ENCODE measurements at regions not wholly inside any gene's neighbourhood (a gene's known extent, or its start where the extent isn't known, plus 50 kb on each side); places are given as distances from the start of the nearest gene placed in this dataset.

DNA sequence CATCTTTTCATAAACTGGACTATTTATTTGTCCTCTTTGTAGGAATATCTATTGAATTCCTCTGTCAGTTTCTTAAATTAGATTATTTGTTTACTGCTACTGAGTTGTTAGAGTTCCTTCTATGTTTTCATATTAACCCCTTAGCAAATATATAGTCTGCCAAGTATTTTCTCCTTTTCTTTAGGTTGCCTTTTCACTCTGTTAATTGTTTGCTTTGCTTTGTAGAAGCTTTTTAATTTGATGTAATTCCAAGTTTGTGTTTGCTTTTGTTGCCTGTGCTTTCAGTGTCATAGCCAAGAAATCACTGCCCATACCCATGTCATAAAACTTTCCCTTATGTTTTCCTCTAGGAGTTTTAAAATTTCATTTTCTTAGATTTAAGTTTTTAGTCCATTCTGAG is 256.2 kb upstream of the SEMA3A start:
- Histone ChIP-seq H3K36me3 (ENCODE audit: control insufficient read depth in 1 of 2, insufficient read depth in 2 of 2, low read length in 2 of 2) (no peaks in the 10 kb centered on the region), H3K4me1 (ENCODE audit: control insufficient read depth in 1 of 2, insufficient read depth in 2 of 2, low read length in 2 of 2) (no peaks in the 10 kb centered on the region), H3K27me3 (ENCODE audit: insufficient read depth, low read length) (no peaks in the 10 kb centered on the region), H3K27ac (ENCODE audit: low read depth, low read length) (no peak overlapping the region), H3K9me3 (ENCODE audit: control insufficient read depth in 1 of 2, insufficient read depth in 1 of 2, low read depth in 1 of 2, low read length in 2 of 2) (no peaks in the 10 kb centered on the region), H3K9ac (ENCODE audit: low read length) (no peak overlapping the region), H3K4me2 (ENCODE audit: low read length) (no peak overlapping the region), H3K9me2 (ENCODE audit: insufficient read depth) (0 out of 2 replicates have a peak, but pooled peaks cover 2% of the 10 kb centered on the region), H4K20me1 (ENCODE audit: insufficient read depth) (no peaks in the 10 kb centered on the region), H3K4me3 (replicated peaks in 1 of 2; ENCODE audit: low read depth in 1 of 2, low read length in 2 of 2) (no peak overlapping the region), H3K79me2 (ENCODE audit: insufficient read depth, low read length) (no peaks in the 10 kb centered on the region), H2AFZ (ENCODE audit: low read depth, low read length, poor library complexity, severe bottlenecking) (no peak overlapping the region)
- POLR2A ChIA-PET, result no interaction called here
- CTCF ChIA-PET, result no interaction called here
- no peak for DNase-seq (ENCODE audit: low read depth, low spot score)
- no peak for ATAC-seq
- no TSS peak for BruUV-seq (replicated peaks)
- RAD21 ChIA-PET (ENCODE audit: low non-redundant PET in 1 of 2, low total read pairs in 2 of 2, uncharacterized antibody in 2 of 2, unreplicated experiment in 2 of 2), result no interaction called here
- intact Hi-C loops (cut with micrococcal nuclease), result no loop called here
- TF ChIP-seq SIN3A (IDR thresholded peaks at IDR 0.05; ENCODE audit: low read depth) (no peak), ZFX (IDR thresholded peaks at IDR 0.05) (no peak), TCF7L2 (IDR thresholded peaks at IDR 0.05; ENCODE audit: borderline replicate concordance, extremely low read depth, insufficient read depth, insufficient read length) (no peak), ZNF274 (IDR thresholded peaks at IDR 0.05; ENCODE audit: low read depth, low read length) (no peak), RAD21 (IDR thresholded peaks at IDR 0.05; ENCODE audit: low read depth) (no peak), EZH2 (IDR thresholded peaks at IDR 0.05) (no peak), SRF (IDR thresholded peaks at IDR 0.05; ENCODE audit: low read depth) (no peak), JUND (IDR thresholded peaks at IDR 0.05) (no peak), CBX3 (IDR thresholded peaks at IDR 0.05; ENCODE audit: low read depth) (no peak), POLR2AphosphoS5 (IDR thresholded peaks at IDR 0.05; ENCODE audit: low read depth, low read length) (no peak), POLR2A (IDR thresholded peaks at IDR 0.05; ENCODE audit: borderline replicate concordance, extremely low read depth, insufficient read depth, insufficient read length) (no peak), FOSL1 (IDR thresholded peaks at IDR 0.05; ENCODE audit: low read depth) (no peak), SP1 (IDR thresholded peaks at IDR 0.05; ENCODE audit: low read depth) (no peak), CEBPB (IDR thresholded peaks at IDR 0.05; ENCODE audit: low read depth) (no peak)
- TF ChIP-seq, protein P1, sequence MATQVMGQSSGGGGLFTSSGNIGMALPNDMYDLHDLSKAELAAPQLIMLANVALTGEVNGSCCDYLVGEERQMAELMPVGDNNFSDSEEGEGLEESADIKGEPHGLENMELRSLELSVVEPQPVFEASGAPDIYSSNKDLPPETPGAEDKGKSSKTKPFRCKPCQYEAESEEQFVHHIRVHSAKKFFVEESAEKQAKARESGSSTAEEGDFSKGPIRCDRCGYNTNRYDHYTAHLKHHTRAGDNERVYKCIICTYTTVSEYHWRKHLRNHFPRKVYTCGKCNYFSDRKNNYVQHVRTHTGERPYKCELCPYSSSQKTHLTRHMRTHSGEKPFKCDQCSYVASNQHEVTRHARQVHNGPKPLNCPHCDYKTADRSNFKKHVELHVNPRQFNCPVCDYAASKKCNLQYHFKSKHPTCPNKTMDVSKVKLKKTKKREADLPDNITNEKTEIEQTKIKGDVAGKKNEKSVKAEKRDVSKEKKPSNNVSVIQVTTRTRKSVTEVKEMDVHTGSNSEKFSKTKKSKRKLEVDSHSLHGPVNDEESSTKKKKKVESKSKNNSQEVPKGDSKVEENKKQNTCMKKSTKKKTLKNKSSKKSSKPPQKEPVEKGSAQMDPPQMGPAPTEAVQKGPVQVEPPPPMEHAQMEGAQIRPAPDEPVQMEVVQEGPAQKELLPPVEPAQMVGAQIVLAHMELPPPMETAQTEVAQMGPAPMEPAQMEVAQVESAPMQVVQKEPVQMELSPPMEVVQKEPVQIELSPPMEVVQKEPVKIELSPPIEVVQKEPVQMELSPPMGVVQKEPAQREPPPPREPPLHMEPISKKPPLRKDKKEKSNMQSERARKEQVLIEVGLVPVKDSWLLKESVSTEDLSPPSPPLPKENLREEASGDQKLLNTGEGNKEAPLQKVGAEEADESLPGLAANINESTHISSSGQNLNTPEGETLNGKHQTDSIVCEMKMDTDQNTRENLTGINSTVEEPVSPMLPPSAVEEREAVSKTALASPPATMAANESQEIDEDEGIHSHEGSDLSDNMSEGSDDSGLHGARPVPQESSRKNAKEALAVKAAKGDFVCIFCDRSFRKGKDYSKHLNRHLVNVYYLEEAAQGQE (IDR thresholded peaks at IDR 0.05; ENCODE audit: low read depth), result no peak
- TF ChIP-seq, protein P2, sequence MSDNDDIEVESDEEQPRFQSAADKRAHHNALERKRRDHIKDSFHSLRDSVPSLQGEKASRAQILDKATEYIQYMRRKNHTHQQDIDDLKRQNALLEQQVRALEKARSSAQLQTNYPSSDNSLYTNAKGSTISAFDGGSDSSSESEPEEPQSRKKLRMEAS (IDR thresholded peaks at IDR 0.05), result no peak
- TF ChIP-seq, protein P3, sequence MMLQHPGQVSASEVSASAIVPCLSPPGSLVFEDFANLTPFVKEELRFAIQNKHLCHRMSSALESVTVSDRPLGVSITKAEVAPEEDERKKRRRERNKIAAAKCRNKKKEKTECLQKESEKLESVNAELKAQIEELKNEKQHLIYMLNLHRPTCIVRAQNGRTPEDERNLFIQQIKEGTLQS (IDR thresholded peaks at IDR 0.05), result no peak

Data from HCT116 (cell line).